Tibial nerve (tissue), 4 donors: ENCODE measurements at regions not wholly inside any gene's neighbourhood (a gene's known extent, or its start where the extent isn't known, plus 50 kb on each side); places are given as distances from the start of the nearest gene placed in this dataset.

ENCODE experiments used
- DNase-seq, 2 donors: peaks; one replicate each; pipeline ENCODE4 v3.0.0-alpha.2; 2019; ENCODE audit warnings: low spot score in 2 of 2
- H3K27ac ChIP-seq, 4 donors: fragments of 200-600 bp; sonication (generic) in 3 of 4; one replicate each; pipeline ENCODE4 v1.5.1; 2017 to 2019; ENCODE audit warnings: mild to moderate bottlenecking in 1 of 4
- H3K27me3 ChIP-seq, 2 donors: fragments of 200-600 bp; sonication (generic) in 1 of 2; one replicate each; pipeline versions ENCODE4 v1.5.1 to v1.6.0; 2017 to 2019
- H3K36me3 ChIP-seq, 3 donors: fragments of 200-600 bp; sonication (generic); one replicate each; pipeline ENCODE4 v1.5.1; 2018 to 2019
- H3K4me1 ChIP-seq, 4 donors: fragments of 200-600 bp; sonication (generic) in 3 of 4; one replicate each; pipeline ENCODE4 v1.5.1; 2017 to 2019
- H3K4me3 ChIP-seq, 4 donors: fragments of 200-600 bp; sonication (generic) in 3 of 4; one replicate each; pipeline ENCODE4 v1.5.1; 2017 to 2019; ENCODE audit warnings: mild to moderate bottlenecking in 1 of 4, moderate library complexity in 1 of 4
- H3K9me3 ChIP-seq, 4 donors: fragments of 200-600 bp; sonication (generic) in 3 of 4; one replicate each; pipeline ENCODE4 v1.5.1; 2017 to 2019
- CTCF ChIP-seq, 5 experiments: fragments of 200-600 bp in 3 of 5; fragments of 450-650 bp in 2 of 5; sonication (generic) in 3 of 5; IDR thresholded peaks; one replicate each; pipeline ENCODE4 v1.5.1; 2016 to 2019; ENCODE audit warnings: antibody characterized with exemption in 5 of 5, mild to moderate bottlenecking in 3 of 5, moderate library complexity in 2 of 5
- EP300 ChIP-seq, 2 donors: sonication (generic); formaldehyde crosslinking; IDR thresholded peaks; one replicate each; pipeline ENCODE4 v1.6.1; 2017; ENCODE audit warnings: antibody characterized with exemption in 2 of 2, mild to moderate bottlenecking in 1 of 2
- POLR2A ChIP-seq, 2 donors: fragments of 450-650 bp; IDR thresholded peaks; one replicate each; pipeline ENCODE4 v1.6.1; 2017; ENCODE audit warnings: antibody characterized with exemption in 2 of 2, mild to moderate bottlenecking in 2 of 2, moderate library complexity in 2 of 2
- WGBS, 2 donors: methylation state at CpG; one replicate each; pipeline ENCODE4 v1.1.5; 2018; 5-methylcytosine and 5-hydroxymethylcytosine counted together

- H3K27me3 ChIP-seq, result no peaks in the 10 kb centered on the region
- peaks cover 0 to 14% (median 0%) of the 10 kb centered on the region in 4 donors for H3K9me3 ChIP-seq
- TF ChIP-seq POLR2A (IDR thresholded peaks at IDR 0.05) (no peak), EP300 (IDR thresholded peaks at IDR 0.05) (no peak), CTCF (IDR thresholded peaks at IDR 0.05) (no peak)
- no peak for DNase-seq
- no peak overlapping the region for H3K4me3 ChIP-seq
- peaks cover 0 to 20% (median 8%) of the 10 kb centered on the region in 4 donors for H3K4me1 ChIP-seq
- no peaks in the 10 kb centered on the region for H3K36me3 ChIP-seq
- no peak overlapping the region for H3K27ac ChIP-seq
- 90 to 95% methylated on average over 10 of the region's 10 CpGs for WGBS, 2 donors
These were observed 57.2 kb upstream of the COMTD1 start for GRCh38 chr10:75292794-75293445.

- Histone ChIP-seq H3K27me3 (no peaks in the 10 kb centered on the region), H3K9me3 (peaks cover 0 to 14% (median 0%) of the 10 kb centered on the region in 4 donors), H3K36me3 (no peaks in the 10 kb centered on the region), H3K4me1 (peaks cover 0 to 20% (median 8%) of the 10 kb centered on the region in 4 donors), H3K4me3 (no peak overlapping the region), H3K27ac (no peak overlapping the region)
- no peak for DNase-seq
- no peak for TF ChIP-seq POLR2A (IDR thresholded peaks at IDR 0.05)
- 33 to 36% methylated on average over 1 of the region's 1 CpG for WGBS, 2 donors
These were observed 56.0 kb upstream of the COMTD1 start for GRCh38 chr10:75291805-75292204.

GRCh38 chr10:75288140-75288711 lies 52.5 kb upstream of the COMTD1 start:
- no peak for DNase-seq
- WGBS, 2 donors, result 88 to 94% methylated on average over 6 of the region's 6 CpGs
- Histone ChIP-seq H3K36me3 (no peaks in the 10 kb centered on the region), H3K9me3 (peaks cover 0 to 14% (median 0%) of the 10 kb centered on the region in 4 donors), H3K27me3 (no peaks in the 10 kb centered on the region), H3K4me3 (no peak overlapping the region), H3K4me1 (peaks cover 0 to 14% (median 2%) of the 10 kb centered on the region in 4 donors), H3K27ac (no peak overlapping the region)
- TF ChIP-seq POLR2A (IDR thresholded peaks at IDR 0.05) (no peak), EP300 (IDR thresholded peaks at IDR 0.05) (no peak), CTCF (IDR thresholded peaks at IDR 0.05) (no peak)

GRCh38 chr10:75287697-75288096 lies 51.9 kb upstream of the COMTD1 start:
- TF ChIP-seq EP300 (IDR thresholded peaks at IDR 0.05) (no peak), POLR2A (IDR thresholded peaks at IDR 0.05) (no peak), CTCF (IDR thresholded peaks at IDR 0.05) (no peak)
- peaks cover 0 to 19% (median 2%) of the 10 kb centered on the region in 4 donors for H3K4me1 ChIP-seq
- peaks cover 0 to 14% (median 0%) of the 10 kb centered on the region in 4 donors for H3K9me3 ChIP-seq
- no peaks in the 10 kb centered on the region for H3K36me3 ChIP-seq
- DNase-seq, result no peak
- no peak overlapping the region for H3K4me3 ChIP-seq
- H3K27me3 ChIP-seq, result no peaks in the 10 kb centered on the region
- H3K27ac ChIP-seq, result no peak overlapping the region
- 93 to 98% methylated on average over 4 of the region's 4 CpGs for WGBS, 2 donors

- Histone ChIP-seq H3K27ac (no peak overlapping the region), H3K27me3 (no peaks in the 10 kb centered on the region), H3K4me3 (no peak overlapping the region), H3K36me3 (no peaks in the 10 kb centered on the region), H3K9me3 (peaks cover 0 to 9% (median 0%) of the 10 kb centered on the region in 4 donors), H3K4me1 (peaks cover 0 to 19% (median 2%) of the 10 kb centered on the region in 4 donors)
- TF ChIP-seq POLR2A (IDR thresholded peaks at IDR 0.05), result no peak
- no peak for TF ChIP-seq CTCF (IDR thresholded peaks at IDR 0.05)
- TF ChIP-seq EP300 (IDR thresholded peaks at IDR 0.05), result no peak
- DNase-seq, result no peak
- WGBS, 2 donors, result 87 to 91% methylated on average over 2 of the region's 2 CpGs
These were observed 51.1 kb upstream of the COMTD1 start for GRCh38 chr10:75286901-75287300.
